Progenitor cell of endocrine pancreas (in vitro differentiated cells): ENCODE measurements at regions not wholly inside any gene's neighbourhood (a gene's known extent, or its start where the extent isn't known, plus 50 kb on each side); places are given as distances from the start of the nearest gene placed in this dataset.

Experiments used
- DNase-seq: peaks from one replicate; pipeline ENCODE4 v3.0.0; 2021; ENCODE audit warnings: low spot score; ENCODE audit not compliant: unreplicated experiment
- H3K27ac Mint-ChIP-seq: 2 replicates; pipeline ENCODE4 v1.8.0; 2021; ENCODE audit warnings: mild to moderate bottlenecking, moderate library complexity, mixed read lengths
- H3K27me3 Mint-ChIP-seq: 2 replicates; pipeline ENCODE4 v1.8.0; 2021; ENCODE audit warnings: mixed read lengths
- H3K36me3 Mint-ChIP-seq: 2 replicates; pipeline ENCODE4 v1.8.0; 2022; ENCODE audit warnings: mixed read lengths; ENCODE audit not compliant: insufficient read depth
- H3K4me1 Mint-ChIP-seq: 2 replicates; pipeline ENCODE4 v1.8.0; 2021; ENCODE audit warnings: low read depth, mixed read lengths
- H3K4me3 Mint-ChIP-seq: 2 replicates; pipeline ENCODE4 v1.8.0; 2021; ENCODE audit warnings: low read depth, mild to moderate bottlenecking, moderate library complexity, mixed read lengths
- H3K9me3 Mint-ChIP-seq: 2 replicates; pipeline ENCODE4 v1.8.0; 2021; ENCODE audit warnings: low read depth, mixed read lengths
- TF ChIP-seq, protein P1 (sequence below): fragments of 200-600 bp; sonication (generic); IDR thresholded peaks from one replicate; pipeline ENCODE4 v1.5.0; 2021; ENCODE audit warnings: antibody characterized with exemption, mild to moderate bottlenecking; ENCODE audit not compliant: unreplicated experiment

DNA sequence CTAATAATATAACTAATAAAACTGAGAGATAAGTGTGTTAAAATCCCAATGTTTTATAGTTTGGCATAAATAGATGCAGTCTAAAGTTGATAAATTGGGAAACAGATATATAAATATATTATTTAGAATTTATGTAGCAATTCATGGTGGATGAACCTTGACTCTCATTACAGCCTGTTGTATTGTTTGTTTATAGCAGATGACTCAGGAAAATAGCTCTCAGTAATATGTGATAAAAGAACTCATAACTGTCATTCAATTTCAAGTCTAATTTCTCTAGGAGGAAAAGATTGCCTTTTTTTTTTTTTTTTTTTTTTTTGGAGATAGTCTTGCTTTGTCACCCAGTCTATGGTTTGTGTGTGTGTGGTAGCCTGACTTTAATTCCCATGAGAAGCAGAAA lies 603.2 kb upstream of the PKN2 start:
- no peak overlapping the region for H3K4me3 Mint-ChIP-seq
- no peaks in the 10 kb centered on the region for H3K36me3 Mint-ChIP-seq
- TF ChIP-seq, protein P1, sequence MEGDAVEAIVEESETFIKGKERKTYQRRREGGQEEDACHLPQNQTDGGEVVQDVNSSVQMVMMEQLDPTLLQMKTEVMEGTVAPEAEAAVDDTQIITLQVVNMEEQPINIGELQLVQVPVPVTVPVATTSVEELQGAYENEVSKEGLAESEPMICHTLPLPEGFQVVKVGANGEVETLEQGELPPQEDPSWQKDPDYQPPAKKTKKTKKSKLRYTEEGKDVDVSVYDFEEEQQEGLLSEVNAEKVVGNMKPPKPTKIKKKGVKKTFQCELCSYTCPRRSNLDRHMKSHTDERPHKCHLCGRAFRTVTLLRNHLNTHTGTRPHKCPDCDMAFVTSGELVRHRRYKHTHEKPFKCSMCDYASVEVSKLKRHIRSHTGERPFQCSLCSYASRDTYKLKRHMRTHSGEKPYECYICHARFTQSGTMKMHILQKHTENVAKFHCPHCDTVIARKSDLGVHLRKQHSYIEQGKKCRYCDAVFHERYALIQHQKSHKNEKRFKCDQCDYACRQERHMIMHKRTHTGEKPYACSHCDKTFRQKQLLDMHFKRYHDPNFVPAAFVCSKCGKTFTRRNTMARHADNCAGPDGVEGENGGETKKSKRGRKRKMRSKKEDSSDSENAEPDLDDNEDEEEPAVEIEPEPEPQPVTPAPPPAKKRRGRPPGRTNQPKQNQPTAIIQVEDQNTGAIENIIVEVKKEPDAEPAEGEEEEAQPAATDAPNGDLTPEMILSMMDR = no peak

DNA sequence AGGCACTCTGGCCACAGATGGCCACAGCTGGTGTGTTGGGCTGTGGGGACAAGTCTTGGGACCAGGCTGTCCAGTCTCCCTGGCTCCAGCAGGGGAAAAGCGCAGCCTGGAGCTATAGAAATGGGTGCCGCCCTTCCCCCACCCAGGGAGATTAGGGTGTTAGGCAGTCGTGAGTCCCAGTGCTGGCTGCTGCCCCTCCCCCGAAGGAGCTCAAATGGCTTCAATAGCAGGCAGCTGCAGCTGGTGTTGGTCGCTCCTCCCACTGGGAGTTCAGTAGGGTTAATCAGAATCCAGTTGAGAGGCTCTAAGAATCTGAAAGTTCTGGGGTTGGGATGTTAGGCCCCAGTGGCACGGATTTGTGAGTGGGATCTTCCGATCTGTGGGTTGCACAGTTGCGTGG lies 595.6 kb upstream of the PKN2 start:
- Mint-ChIP-seq H3K4me3 (no peak overlapping the region), H3K27me3 (peaks cover 5% of the 10 kb centered on the region), H3K36me3 (no peaks in the 10 kb centered on the region), H3K9me3 (peaks cover 37% of the 10 kb centered on the region), H3K27ac (no peak overlapping the region), H3K4me1 (no peaks in the 10 kb centered on the region)
- DNase-seq = no peak
- TF ChIP-seq, protein P1 = no peak

More for the DNA sequence above, 603.2 kb upstream of the PKN2 start:
- H3K4me1 Mint-ChIP-seq = no peaks in the 10 kb centered on the region
- no peak for DNase-seq
- peaks cover 14% of the 10 kb centered on the region for H3K9me3 Mint-ChIP-seq
- no peaks in the 10 kb centered on the region for H3K27me3 Mint-ChIP-seq
- H3K27ac Mint-ChIP-seq = no peak overlapping the region

DNA sequence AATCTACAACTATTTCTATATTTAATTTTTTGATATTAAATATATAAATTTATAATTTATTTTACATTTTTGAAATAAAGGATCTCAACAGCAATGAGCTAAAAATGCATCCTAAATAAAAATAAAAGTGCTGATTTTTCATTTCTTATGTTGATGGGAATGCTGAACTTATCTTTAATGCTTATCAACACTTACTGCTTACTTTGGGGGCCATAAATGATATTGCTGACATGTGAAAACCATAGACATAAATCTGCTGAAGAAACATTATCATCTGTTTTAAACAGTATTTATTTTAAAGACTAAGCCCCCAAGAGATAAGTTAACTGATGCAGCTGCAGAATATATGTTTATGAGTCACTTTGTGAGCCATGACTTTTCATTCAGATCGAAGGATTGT lies 594.1 kb upstream of the PKN2 start:
- Mint-ChIP-seq H3K36me3 (no peaks in the 10 kb centered on the region), H3K4me1 (peaks cover 1% of the 10 kb centered on the region), H3K27ac (no peak overlapping the region), H3K9me3 (peaks cover 32% of the 10 kb centered on the region), H3K4me3 (no peak overlapping the region), H3K27me3 (peaks cover 5% of the 10 kb centered on the region)
- TF ChIP-seq, protein P1 = no peak
- DNase-seq = no peak

DNA sequence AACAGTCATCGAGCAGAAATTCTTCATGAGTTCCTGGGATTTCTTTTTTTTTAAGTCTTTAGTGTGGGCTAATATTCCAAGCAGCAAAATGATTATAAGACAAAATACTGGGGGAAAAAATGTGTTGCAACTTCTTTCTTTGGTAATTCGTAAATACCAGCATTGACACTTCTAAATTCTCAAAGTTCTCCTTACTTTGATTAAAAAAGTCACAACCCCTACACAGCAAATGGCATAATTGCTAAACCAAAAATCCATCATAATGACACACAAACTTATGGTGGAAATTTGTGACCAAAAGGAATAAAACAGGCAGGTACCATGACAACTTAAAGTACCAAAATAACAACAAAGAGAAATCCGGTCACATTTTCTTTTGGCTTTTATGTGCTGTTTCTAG lies 585.2 kb upstream of the PKN2 start:
- TF ChIP-seq, protein P1 = no peak
- no peaks in the 10 kb centered on the region for H3K27me3 Mint-ChIP-seq
- H3K9me3 Mint-ChIP-seq = no peaks in the 10 kb centered on the region
- DNase-seq = no peak
- no peaks in the 10 kb centered on the region for H3K36me3 Mint-ChIP-seq
- no peak overlapping the region for H3K4me3 Mint-ChIP-seq
- H3K4me1 Mint-ChIP-seq = peaks cover 1% of the 10 kb centered on the region
- no peak overlapping the region for H3K27ac Mint-ChIP-seq

DNA sequence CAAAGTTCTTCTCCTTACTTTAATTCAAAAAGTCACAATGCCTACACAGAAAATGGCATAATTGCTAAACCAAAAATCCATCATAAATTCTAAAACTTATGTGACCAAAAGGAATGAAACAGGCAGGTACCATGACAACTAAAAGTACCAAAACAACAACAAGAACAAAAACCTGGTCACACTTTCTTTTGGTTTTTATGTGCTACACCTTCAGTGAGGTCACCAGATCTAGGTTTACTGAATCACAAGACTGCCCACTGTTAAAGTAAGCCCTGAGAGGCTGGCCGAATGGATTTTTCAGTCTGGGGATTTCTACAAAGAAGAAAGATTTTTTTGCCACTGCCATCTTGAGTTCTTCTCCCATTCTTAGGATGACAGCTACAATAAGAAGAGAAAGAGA lies 583.0 kb upstream of the PKN2 start:
- no peaks in the 10 kb centered on the region for H3K4me1 Mint-ChIP-seq

More for the DNA sequence above, 583.0 kb upstream of the PKN2 start:
- no peak overlapping the region for H3K27ac Mint-ChIP-seq
- H3K9me3 Mint-ChIP-seq = no peaks in the 10 kb centered on the region
- no peak for DNase-seq
- H3K4me3 Mint-ChIP-seq = no peak overlapping the region
- peaks cover 6% of the 10 kb centered on the region for H3K27me3 Mint-ChIP-seq
- no peaks in the 10 kb centered on the region for H3K36me3 Mint-ChIP-seq
- TF ChIP-seq, protein P1 = no peak
